H1 (cell line): ENCODE measurements at regions not wholly inside any gene's neighbourhood (a gene's known extent, or its start where the extent isn't known, plus 50 kb on each side); places are given as distances from the start of the nearest gene placed in this dataset.

ENCODE experiments used
- CTCF ChIA-PET: fragments of 300-600 bp; sonication (Branson Sonifier 250); formaldehyde crosslinking; loops from one replicate; lab custom pipeline; 2021; ENCODE audit not compliant: partially characterized antibody; lab: Charles Lee
- POLR2A ChIA-PET: fragments of 300-600 bp; sonication (Branson Sonifier 250); formaldehyde crosslinking; loops from one replicate; lab custom pipeline; 2021; ENCODE audit warnings: inconsistent platforms; ENCODE audit not compliant: partially characterized antibody; lab: Charles Lee
- DNase-seq, 2 experiments: peaks; one replicate each; pipeline versions ENCODE4 v3.0.0 to v3.0.0-alpha.2; 2010 to 2022; ENCODE audit warnings: low spot score in 2 of 2, low read depth in 1 of 2, mixed read lengths in 1 of 2
- FAIRE-seq: peaks from 2 replicates; lab custom pipeline; 2011; peaks lifted over from hg19 to GRCh38; lab: Jason Lieb, UNC
- H2AFZ ChIP-seq: 2 replicates; pipeline ENCODE4 v1.8.1; 2012; ENCODE audit warnings: low read length, inconsistent platforms
- H2AK5ac ChIP-seq: 2 replicates; pipeline ENCODE4 v1.6.1; 2013; ENCODE audit warnings: low read depth, low read length
- H2BK120ac ChIP-seq: replicated peaks from 2 replicates; pipeline ENCODE3; 2013; ENCODE audit warnings: low read depth, low read length, inconsistent platforms
- H2BK12ac ChIP-seq: 2 replicates; pipeline ENCODE4 v1.6.1; 2013; ENCODE audit warnings: low read depth, low read length
- H2BK15ac ChIP-seq: 2 replicates; pipeline ENCODE4 v1.6.1; 2013; ENCODE audit warnings: low read length
- H2BK20ac ChIP-seq: 2 replicates; pipeline ENCODE4 v1.6.1; 2013; ENCODE audit warnings: low read length
- H2BK5ac ChIP-seq: 2 replicates; pipeline ENCODE4 v1.6.1; 2013; ENCODE audit warnings: low read depth, low read length
- H3K14ac ChIP-seq: 2 replicates; pipeline ENCODE4 v1.6.1; 2013; ENCODE audit warnings: inconsistent platforms; ENCODE audit not compliant: insufficient read length
- H3K18ac ChIP-seq: 2 replicates; pipeline ENCODE4 v1.6.1; 2013; ENCODE audit warnings: low read length; ENCODE audit errors: extremely low read depth
- H3K23ac ChIP-seq: 2 replicates; pipeline ENCODE4 v1.6.1; 2013; ENCODE audit warnings: inconsistent platforms; ENCODE audit not compliant: insufficient read length
- H3K23me2 ChIP-seq: 2 replicates; pipeline ENCODE4 v1.6.1; 2013; ENCODE audit warnings: low read depth, low read length
- H3K27ac ChIP-seq: 2 replicates; pipeline ENCODE4 v1.6.1; 2011; ENCODE audit warnings: low read depth, low read length, inconsistent platforms
- H3K27me3 ChIP-seq, 4 experiments: replicated peaks in 1 of 4; 1 replicate in 1 of 4; 2 replicates in 3 of 4; pipeline versions ENCODE4 v1.6.1 to v1.8.1; 2011 to 2013; ENCODE audit warnings: low read length in 3 of 4, mild to moderate bottlenecking in 3 of 4, inconsistent platforms in 2 of 4, mixed read lengths in 2 of 4, moderate library complexity in 1 of 4; ENCODE audit not compliant: control insufficient read depth in 3 of 4, insufficient read depth in 3 of 4; ENCODE audit errors: extremely low read depth in 1 of 4
- H3K36me3 ChIP-seq, 4 experiments: 2 replicates each; pipeline versions ENCODE4 v1.6.1 to v1.8.1; 2011 to 2013; ENCODE audit warnings: mild to moderate bottlenecking in 4 of 4, low read length in 3 of 4, moderate library complexity in 2 of 4, control low read depth in 1 of 4, inconsistent platforms in 1 of 4; ENCODE audit not compliant: insufficient read depth in 4 of 4, control insufficient read depth in 2 of 4
- H3K4ac ChIP-seq: replicated peaks from 2 replicates; pipeline ENCODE3; 2013; ENCODE audit warnings: low read length, low read depth, mixed read lengths, inconsistent platforms; ENCODE audit not compliant: insufficient read length
- H3K4me1 ChIP-seq, 4 experiments: replicated peaks in 1 of 4; 1 replicate in 1 of 4; 2 replicates in 3 of 4; pipeline versions ENCODE4 v1.6.1 to v1.8.1; 2011 to 2013; ENCODE audit warnings: low read length in 3 of 4, inconsistent platforms in 2 of 4, mixed read lengths in 1 of 4; ENCODE audit not compliant: insufficient read depth in 4 of 4, control insufficient read depth in 3 of 4
- H3K4me2 ChIP-seq, 2 experiments: 2 replicates each; pipeline versions ENCODE4 v1.6.1 to v1.8.1; 2011 to 2013; ENCODE audit warnings: low read depth in 2 of 2, low read length in 2 of 2, control low read depth in 1 of 2, inconsistent platforms in 1 of 2, mild to moderate bottlenecking in 1 of 2; ENCODE audit not compliant: insufficient read depth in 1 of 2
- H3K4me3 ChIP-seq, 4 experiments: fragments of 200-600, 300-600 bp in 1 of 4; sonication (generic), shearing (Covaris generic), sonication (Bioruptor Twin) in 1 of 4; 2 replicates each; pipeline versions ENCODE4 v1.5.1 to v1.8.1; 2011 to 2016; ENCODE audit warnings: low read length in 4 of 4, low read depth in 3 of 4, control low read depth in 2 of 4, inconsistent platforms in 2 of 4, mild to moderate bottlenecking in 2 of 4, mixed read lengths in 1 of 4, moderate library complexity in 1 of 4; ENCODE audit not compliant: insufficient read depth in 2 of 4; ENCODE audit errors: extremely low read depth in 1 of 4
- H3K56ac ChIP-seq: replicated peaks from 2 replicates; pipeline ENCODE3; 2013; ENCODE audit warnings: low read depth, mild to moderate bottlenecking, mixed read lengths, low read length, inconsistent platforms; ENCODE audit not compliant: insufficient read length
- H3K79me1 ChIP-seq: 2 replicates; pipeline ENCODE4 v1.6.1; 2013; ENCODE audit warnings: low read depth, low read length, control low read depth
- H3K79me2 ChIP-seq, 2 experiments: 2 replicates each; pipeline versions ENCODE4 v1.6.1 to v1.8.1; 2012 to 2013; ENCODE audit warnings: low read length in 2 of 2, mild to moderate bottlenecking in 2 of 2, inconsistent platforms in 1 of 2; ENCODE audit not compliant: insufficient read depth in 2 of 2, control insufficient read depth in 1 of 2
- H3K9ac ChIP-seq, 4 experiments: replicated peaks in 1 of 4; 1 replicate in 1 of 4; 2 replicates in 3 of 4; pipeline versions ENCODE4 v1.6.1 to v1.8.1; 2011 to 2013; ENCODE audit warnings: low read depth in 3 of 4, low read length in 3 of 4, control low read depth in 2 of 4, mild to moderate bottlenecking in 2 of 4, moderate library complexity in 2 of 4, inconsistent platforms in 1 of 4; ENCODE audit errors: extremely low read depth in 1 of 4
- H3K9me3 ChIP-seq, 2 experiments: 2 replicates each; pipeline versions ENCODE4 v1.6.1 to v1.8.1; 2012 to 2013; ENCODE audit warnings: mild to moderate bottlenecking in 2 of 2, moderate library complexity in 2 of 2, control low read depth in 1 of 2, inconsistent platforms in 1 of 2, low read depth in 1 of 2, low read length in 1 of 2, mixed read lengths in 1 of 2; ENCODE audit not compliant: insufficient read depth in 2 of 2
- H4K20me1 ChIP-seq, 2 experiments: replicated peaks in 1 of 2; 2 replicates each; pipeline versions ENCODE3 to v1.8.1; 2011 to 2013; ENCODE audit warnings: inconsistent platforms in 2 of 2, low read length in 2 of 2, mild to moderate bottlenecking in 1 of 2; ENCODE audit not compliant: insufficient read depth in 2 of 2, control insufficient read depth in 1 of 2
- H4K5ac ChIP-seq: 2 replicates; pipeline ENCODE4 v1.6.1; 2013; ENCODE audit warnings: low read length, low read depth, mixed read lengths, inconsistent platforms; ENCODE audit not compliant: insufficient read length
- H4K8ac ChIP-seq: 2 replicates; pipeline ENCODE4 v1.8.0; 2013; ENCODE audit warnings: mild to moderate bottlenecking, moderate library complexity, low read length, inconsistent platforms; ENCODE audit not compliant: insufficient read depth; ENCODE audit errors: extremely low read depth
- H4K91ac ChIP-seq: replicated peaks from 2 replicates; pipeline ENCODE3; 2013; ENCODE audit warnings: low read length, mixed read lengths, inconsistent platforms; ENCODE audit not compliant: insufficient read length
- E2F6 ChIP-seq: IDR thresholded peaks from 2 replicates; pipeline ENCODE4 v1.6.1; 2012; ENCODE audit warnings: inconsistent platforms
- MAFK ChIP-seq: IDR thresholded peaks from 2 replicates; pipeline ENCODE4 v1.6.1; 2012; ENCODE audit warnings: low read depth, mild to moderate bottlenecking, improper control_type of control experiment, low read length
- NANOG ChIP-seq: IDR thresholded peaks from 2 replicates; pipeline ENCODE4 v1.6.1; 2011; ENCODE audit warnings: low read length, low read depth, mild to moderate bottlenecking, inconsistent platforms; ENCODE audit not compliant: insufficient read depth, poor library complexity, severe bottlenecking
- POLR2A ChIP-seq, 2 experiments: IDR thresholded peaks; 1 replicate in 1 of 2; 2 replicates in 1 of 2; pipeline ENCODE4 v1.6.1; 2011; ENCODE audit warnings: low read depth in 2 of 2, low read length in 2 of 2, mild to moderate bottlenecking in 2 of 2; ENCODE audit errors: control extremely low read depth in 1 of 2
- RAD21 ChIP-seq, 2 experiments: IDR thresholded peaks in 1 of 2; conservative IDR thresholded peaks in 1 of 2; 2 replicates each; pipeline ENCODE4 v1.6.1; 2011; ENCODE audit warnings: low read depth in 2 of 2, low read length in 2 of 2, improper control_type of control experiment in 1 of 2, inconsistent platforms in 1 of 2, mild to moderate bottlenecking in 1 of 2, moderate library complexity in 1 of 2
- WGBS, 2 experiments: shearing (Covaris generic) in 1 of 2; methylation state at CpG; one replicate each; pipeline versions ENCODE4 v1.1.6 to v1.1.7; 2013 to 2015; ENCODE audit warnings: low lambda C conversion rate in 2 of 2, mixed read lengths in 2 of 2, inconsistent platforms in 1 of 2, low coverage in 1 of 2, missing lambda C conversion rate in 1 of 2; ENCODE audit not compliant: insufficient replicate concordance in 2 of 2, insufficient coverage in 1 of 2, insufficient read length in 1 of 2; ENCODE audit errors: extremely low coverage in 1 of 2, missing lambda C conversion rate in 1 of 2; 5-methylcytosine and 5-hydroxymethylcytosine counted together

- H3K9me3 ChIP-seq, result no peaks in the 10 kb centered on the region
- H4K8ac ChIP-seq, result no peak overlapping the region
- no peak overlapping the region for H3K4ac ChIP-seq
- TF ChIP-seq E2F6 (no peak), MAFK (no peak), POLR2A (IDR thresholded peaks at IDR 0.05; ENCODE audit: control extremely low read depth in 1 of 2, low read depth in 2 of 2, low read length in 2 of 2) (no peak), NANOG (no peak), RAD21 (IDR thresholded peaks at IDR 0.05 in 1 of 2, conservative IDR thresholded peaks at IDR 0.05 in 1 of 2; ENCODE audit: low read depth in 2 of 2, low read length in 2 of 2) (no peak)
- no peaks in the 10 kb centered on the region for H3K79me2 ChIP-seq
- POLR2A ChIA-PET, result no interaction called here
- H3K4me2 ChIP-seq, result no peak overlapping the region
- H2AFZ ChIP-seq, result no peak overlapping the region
- H3K27me3 ChIP-seq, result no peaks in the 10 kb centered on the region
- no peak overlapping the region for H3K4me3 ChIP-seq
- H2BK5ac ChIP-seq, result no peak overlapping the region
- DNase-seq (no peak), FAIRE-seq (no peak)
- no peak overlapping the region for H2AK5ac ChIP-seq
- H3K14ac ChIP-seq, result no peak overlapping the region
- no peak overlapping the region for H3K27ac ChIP-seq
- H3K23me2 ChIP-seq, result no peaks in the 10 kb centered on the region
- no peak overlapping the region for H3K56ac ChIP-seq
- H4K5ac ChIP-seq, result no peak overlapping the region
- CTCF ChIA-PET, result interaction anchor here (1.4 to 1.9 kb wide), 3 partner anchors 11 to 19 kb away, joined by 3 to 5 read pairs (median 3); no protein-coding TSS in a partner anchor
- H2BK120ac ChIP-seq, result no peak overlapping the region
- H3K23ac ChIP-seq, result no peak overlapping the region
- no peak overlapping the region for H2BK20ac ChIP-seq
- H3K36me3 ChIP-seq, result no peaks in the 10 kb centered on the region
- no peak overlapping the region for H2BK15ac ChIP-seq
- no peak overlapping the region for H3K18ac ChIP-seq
- no peak overlapping the region for H3K9ac ChIP-seq
- H4K20me1 ChIP-seq, result no peaks in the 10 kb centered on the region
- H3K79me1 ChIP-seq, result no peaks in the 10 kb centered on the region
- H3K4me1 ChIP-seq, result no peaks in the 10 kb centered on the region
- H2BK12ac ChIP-seq, result no peak overlapping the region
- H4K91ac ChIP-seq, result no peak overlapping the region
- 91% methylated on average over 4 of the region's 4 CpGs; no CpG with 5 or more reads in 1 of the 2 experiments for WGBS, 2 experiments
Measured at GRCh38 chr15:98228846-98229245, 268.3 kb downstream of the ARRDC4 start.
